ENCODE measurements at regions not wholly inside any gene's neighbourhood (a gene's known extent, or its start where the extent isn't known, plus 50 kb on each side); places are given as distances from the start of the nearest gene placed in this dataset.

- intact Hi-C loops (cut with DNase I; ENCODE audit: low total_unique reads) = no loop called here
- no peak overlapping the region for H3K4me3 ChIP-seq (ENCODE audit: low read depth, poor library complexity, severe bottlenecking)
- WGBS, 2 donors = 59 to 64% methylated on average over 10 of the region's 10 CpGs
These were observed 65.1 kb upstream of the RASD2 start for GRCh38 chr22:35475545-35475944.

GRCh38 chr22:35476341-35476740 lies 64.3 kb upstream of the RASD2 start:
- no peak overlapping the region for H3K4me3 ChIP-seq (ENCODE audit: low read depth, poor library complexity, severe bottlenecking)
- WGBS, 2 donors = 82 to 84% methylated on average over 11 of the region's 11 CpGs
- TF ChIP-seq CTCF (IDR thresholded peaks at IDR 0.05) (no peak), POLR2A (IDR thresholded peaks at IDR 0.05) (no peak)
- no peak for DNase-seq (ENCODE audit: low spot score in 2 of 2)
- intact Hi-C loops (cut with DNase I; ENCODE audit: low total_unique reads) = no loop called here

More at GRCh38 chr22:35475545-35475944, 65.1 kb upstream of the RASD2 start:
- no peak for DNase-seq (ENCODE audit: low spot score in 2 of 2)
- TF ChIP-seq POLR2A (IDR thresholded peaks at IDR 0.05) = no peak
- no peak for TF ChIP-seq CTCF (IDR thresholded peaks at IDR 0.05)

GRCh38 chr22:35477911-35478582 lies 62.6 kb upstream of the RASD2 start:
- peak in 1 of 2 donors; percentile 52 for DNase-seq (ENCODE audit: low spot score in 2 of 2)
- TF ChIP-seq POLR2A (IDR thresholded peaks at IDR 0.05) (no peak), CTCF (IDR thresholded peaks at IDR 0.05) (no peak)
- WGBS, 2 donors = 40 to 51% methylated on average over 11 of the region's 11 CpGs
- intact Hi-C loops (cut with DNase I; ENCODE audit: low total_unique reads) = no loop called here
- H3K4me3 ChIP-seq (ENCODE audit: low read depth, poor library complexity, severe bottlenecking) = no peak overlapping the region

GRCh38 chr22:35478633-35479107 lies 62.0 kb upstream of the RASD2 start:
- H3K4me3 ChIP-seq (ENCODE audit: low read depth, poor library complexity, severe bottlenecking) = no peak overlapping the region
- 70 to 75% methylated on average over 9 of the region's 9 CpGs for WGBS, 2 donors
- no peak for DNase-seq (ENCODE audit: low spot score in 2 of 2)
- no peak for TF ChIP-seq CTCF (IDR thresholded peaks at IDR 0.05)
- TF ChIP-seq POLR2A (IDR thresholded peaks at IDR 0.05) = no peak
- intact Hi-C loops (cut with DNase I; ENCODE audit: low total_unique reads) = no loop called here

GRCh38 chr22:35479359-35479758 lies 61.3 kb upstream of the RASD2 start:
- intact Hi-C loops (cut with DNase I; ENCODE audit: low total_unique reads) = no loop called here
- H3K4me3 ChIP-seq (ENCODE audit: low read depth, poor library complexity, severe bottlenecking) = no peak overlapping the region
- WGBS, 2 donors = 79% methylated on average over 9 of the region's 9 CpGs
- DNase-seq (ENCODE audit: low spot score in 2 of 2) = no peak
- TF ChIP-seq CTCF (IDR thresholded peaks at IDR 0.05) = no peak

Data from lower leg skin (tissue), 4 donors.